ENCODE measurements at regions not wholly inside any gene's neighbourhood (a gene's known extent, or its start where the extent isn't known, plus 50 kb on each side); places are given as distances from the start of the nearest gene placed in this dataset.

GRCh38 chr2:18063826-18064470 lies 185.5 kb downstream of the KCNS3 start:
- no peaks in the 10 kb centered on the region for H3K9me3 ChIP-seq (ENCODE audit: control insufficient read depth in 4 of 4, low read length in 3 of 4)
- no peaks in the 10 kb centered on the region for H3K36me3 ChIP-seq (ENCODE audit: control insufficient read depth in 4 of 4, insufficient read depth in 3 of 4, low read depth in 1 of 4, low read length in 3 of 4)
- H3K9ac ChIP-seq (ENCODE audit: low read depth in 1 of 2, low read length in 2 of 2), result no peak overlapping the region
- no peak for DNase-seq (ENCODE audit: low spot score)
- no peak for TF ChIP-seq JUND (IDR thresholded peaks at IDR 0.05)
- no peak for TF ChIP-seq EGR1 (IDR thresholded peaks at IDR 0.05; ENCODE audit: low read depth in 2 of 2)
- no peak for TF ChIP-seq HNF4G (IDR thresholded peaks at IDR 0.05)
- TF ChIP-seq REST (IDR thresholded peaks at IDR 0.05), result no peak
- no peak for TF ChIP-seq RAD21 (IDR thresholded peaks at IDR 0.05)
- no peak for TF ChIP-seq CTCF (IDR thresholded peaks at IDR 0.05; ENCODE audit: low read depth, low read length, missing input control)
- no peak for TF ChIP-seq NR2F2 (IDR thresholded peaks at IDR 0.05)
- TF ChIP-seq HNF4A (conservative IDR thresholded peaks at IDR 0.05), result no peak
- TF ChIP-seq ATF3 (IDR thresholded peaks at IDR 0.05), result no peak
- TF ChIP-seq ZBTB33 (IDR thresholded peaks at IDR 0.05), result no peak
- TF ChIP-seq FOXA2 (IDR thresholded peaks at IDR 0.05), result no peak
- TF ChIP-seq YY1 (IDR thresholded peaks at IDR 0.05), result no peak
- TF ChIP-seq MAX (IDR thresholded peaks at IDR 0.05), result no peak
- no peak for TF ChIP-seq TAF1 (conservative IDR thresholded peaks at IDR 0.05)
- no peak for TF ChIP-seq FOXA1 (IDR thresholded peaks at IDR 0.05)
- no peak for TF ChIP-seq RXRA (IDR thresholded peaks at IDR 0.05)
- no peak for TF ChIP-seq SP1 (IDR thresholded peaks at IDR 0.05)
- no peak for TF ChIP-seq GABPA (IDR thresholded peaks at IDR 0.05 in 1 of 2, conservative IDR thresholded peaks at IDR 0.05 in 1 of 2)
- 66% methylated on average over 4 of the region's 4 CpGs for WGBS
- no peak overlapping the region for H3K4me3 ChIP-seq (ENCODE audit: low read depth in 1 of 3, low read length in 3 of 3)
- no peaks in the 10 kb centered on the region for H3K4me1 ChIP-seq (ENCODE audit: control insufficient read depth in 4 of 4, insufficient read depth in 4 of 4, low read length in 3 of 4)
- H3K27ac ChIP-seq (ENCODE audit: low read depth in 1 of 2, low read length in 2 of 2), result no peak overlapping the region
- peaks cover 0 to 2% (median 0%) of the 10 kb centered on the region in 4 donors for H3K27me3 ChIP-seq (ENCODE audit: control insufficient read depth in 4 of 4, insufficient read depth in 4 of 4, low read length in 3 of 4)

All from liver (tissue), 8 donors.